GM10266 (cell line): ENCODE measurements at regions not wholly inside any gene's neighbourhood (a gene's known extent, or its start where the extent isn't known, plus 50 kb on each side); places are given as distances from the start of the nearest gene placed in this dataset.

Experiments used
- DNase-seq: peaks from one replicate; pipeline ENCODE4 v3.0.0; 2012; ENCODE audit errors: extremely low spot score
- CTCF ChIP-seq: IDR thresholded peaks from 2 replicates; pipeline ENCODE4 v1.5.1; 2012; ENCODE audit warnings: mild to moderate bottlenecking, low read depth; ENCODE audit not compliant: control insufficient read depth, insufficient read depth; ENCODE audit errors: missing control alignments

GRCh38 chr21:25220954-25221353 is 386.3 kb downstream of the MRPL39 start:
- no peak for DNase-seq

GRCh38 chr21:25220169-25220568 is 387.1 kb downstream of the MRPL39 start:
- TF ChIP-seq CTCF = no peak
- DNase-seq = no peak

More at GRCh38 chr21:25220954-25221353, 386.3 kb downstream of the MRPL39 start:
- TF ChIP-seq CTCF = no peak

- TF ChIP-seq CTCF = no peak
- no peak for DNase-seq
These were observed 391.4 kb downstream of the MRPL39 start for GRCh38 chr21:25215698-25216384.

GRCh38 chr21:25214676-25215075 is 392.6 kb downstream of the MRPL39 start:
- TF ChIP-seq CTCF = no peak
- no peak for DNase-seq

- TF ChIP-seq CTCF = no peak
- no peak for DNase-seq
These were observed 407.3 kb downstream of the MRPL39 start for GRCh38 chr21:25199944-25200343.

GRCh38 chr21:25191141-25191540 is 416.1 kb downstream of the MRPL39 start:
- peak; percentile 12 for DNase-seq
- no peak for TF ChIP-seq CTCF

- no peak for DNase-seq
- no peak for TF ChIP-seq CTCF
These were observed 417.8 kb downstream of the MRPL39 start for GRCh38 chr21:25189497-25189896.
